A673 (cell line): ENCODE measurements at regions not wholly inside any gene's neighbourhood (a gene's known extent, or its start where the extent isn't known, plus 50 kb on each side); places are given as distances from the start of the nearest gene placed in this dataset.
A peak's percentile ranks its signal among the peaks of the same experiment; 100 is the strongest.
"Not testable (repeated sequence)": the region's sequence is repeated elsewhere in the genome, so short reads cannot be mapped to it uniquely, and the experiment has no call there.

Experiments used
- BruUV-seq: library from RNA; stranded (reverse); fragments of 400-500 nt; replicated peaks from 2 replicates; lab custom pipeline; 2021; lab: Mats Ljungman, UMichigan
- CTCF ChIA-PET: fragments of 300-600 bp; sonication (Branson Sonifier 250); formaldehyde crosslinking; loops from one replicate; lab custom pipeline; 2022; ENCODE audit warnings: antibody characterized with exemption; lab: Charles Lee
- POLR2A ChIA-PET: fragments of 300-600 bp; sonication (Branson Sonifier 250); formaldehyde crosslinking; loops from one replicate; lab custom pipeline; 2022; ENCODE audit warnings: antibody characterized with exemption; ENCODE audit not compliant: low non-redundant PET; lab: Charles Lee
- DNase-seq: peaks from one replicate; pipeline ENCODE4 v3.0.0-alpha.2; 2015; ENCODE audit warnings: low spot score
- H3K27ac ChIP-seq: fragments of 200-600 bp; sonication (generic); 2 replicates; pipeline ENCODE4 v1.5.1; 2016; ENCODE audit warnings: mixed run types, low read depth, mild to moderate bottlenecking, mixed read lengths, antibody characterized with exemption, low read length; ENCODE audit not compliant: poor library complexity, severe bottlenecking
- H3K27me3 ChIP-seq: fragments of 200-600 bp; sonication (generic); replicated peaks from 2 replicates; pipeline ENCODE4 v1.6.1; 2017; ENCODE audit warnings: mixed run types, low read depth, mild to moderate bottlenecking, mixed read lengths, antibody characterized with exemption, low read length; ENCODE audit not compliant: insufficient read depth, poor library complexity
- H3K36me3 ChIP-seq: fragments of 200-600 bp; sonication (generic); 2 replicates; pipeline ENCODE4 v1.6.1; 2016; ENCODE audit warnings: mixed run types, mild to moderate bottlenecking, mixed read lengths, antibody characterized with exemption, low read length; ENCODE audit not compliant: insufficient read depth, poor library complexity, severe bottlenecking
- H3K4me1 ChIP-seq: fragments of 200-600 bp; sonication (generic); 2 replicates; pipeline ENCODE4 v1.6.1; 2017; ENCODE audit warnings: mixed run types, mild to moderate bottlenecking, mixed read lengths, antibody characterized with exemption, low read length; ENCODE audit not compliant: insufficient read depth, poor library complexity, severe bottlenecking
- H3K4me3 ChIP-seq: fragments of 200-600 bp; sonication (generic); 2 replicates; pipeline ENCODE4 v1.5.1; 2016; ENCODE audit warnings: low read depth, mixed run types, mild to moderate bottlenecking, mixed read lengths, low read length; ENCODE audit not compliant: poor library complexity, severe bottlenecking
- H3K9me3 ChIP-seq: fragments of 200-600 bp; sonication (generic); 2 replicates; pipeline ENCODE4 v1.6.1; 2016; ENCODE audit warnings: mixed run types, low read depth, mild to moderate bottlenecking, mixed read lengths, antibody characterized with exemption, low read length; ENCODE audit not compliant: poor library complexity, severe bottlenecking
- CTCF ChIP-seq: fragments of 300-800, 200-600 bp; sonication (generic); conservative IDR thresholded peaks from 2 replicates; pipeline ENCODE4 v1.5.1; 2017; ENCODE audit warnings: low read depth, mild to moderate bottlenecking, antibody characterized with exemption, low read length, moderate library complexity, mixed read lengths
- EZH2 ChIP-seq: fragments of 200-600 bp; sonication (generic); IDR thresholded peaks from 2 replicates; pipeline ENCODE4 v1.6.1; 2017; ENCODE audit warnings: borderline replicate concordance, low read depth, mild to moderate bottlenecking, mixed read lengths, antibody characterized with exemption, low read length; ENCODE audit not compliant: poor library complexity, severe bottlenecking
- intact Hi-C: fragments of 100-400 bp; cut with micrococcal nuclease; formaldehyde crosslinking; loops from one replicate; pipeline ENCODE4 v1.10.0; 2022; ENCODE audit not compliant: unreplicated experiment

- ChIA-PET POLR2A (no interaction called here), CTCF (no interaction called here)
- Histone ChIP-seq H3K4me1 (peaks cover 63% of the 10 kb centered on the region), H3K36me3 (no peaks in the 10 kb centered on the region), H3K4me3 (no peak overlapping the region), H3K9me3 (no peaks in the 10 kb centered on the region), H3K27ac (no peak overlapping the region), H3K27me3 (no peaks in the 10 kb centered on the region)
- TF ChIP-seq EZH2 (no peak), CTCF (no peak)
- DNase-seq, result no peak
- BruUV-seq, result no TSS peak
- intact Hi-C loops, result no loop called here
Measured at GRCh38 chr3:78343221-78343620, 1303.3 kb downstream of the ROBO2 start.

GRCh38 chr3:78344267-78344666 lies 1304.4 kb downstream of the ROBO2 start:
- H3K36me3 ChIP-seq, H3K27me3 ChIP-seq, intact Hi-C loops, H3K4me3 ChIP-seq, H3K27ac ChIP-seq, CTCF ChIA-PET, H3K9me3 ChIP-seq, BruUV-seq, DNase-seq: not testable (repeated sequence)
- H3K4me1 ChIP-seq, result peaks cover 63% of the 10 kb centered on the region
- POLR2A ChIA-PET, result interaction anchor here (0.6 kb wide), 1 partner anchor 683 kb away, joined by 3 read pairs; no protein-coding TSS in a partner anchor

- intact Hi-C loops, result loop anchor here (5.0 kb wide), 1 partner anchor 217 kb away; no protein-coding TSS in a partner anchor
- ChIA-PET POLR2A (no interaction called here), CTCF (no interaction called here)
- peaks cover 63% of the 10 kb centered on the region for H3K4me1 ChIP-seq
- no peak overlapping the region for H3K4me3 ChIP-seq
- TF ChIP-seq EZH2 (no peak), CTCF (no peak)
- H3K27me3 ChIP-seq, result no peaks in the 10 kb centered on the region
- no peaks in the 10 kb centered on the region for H3K36me3 ChIP-seq
- no peak overlapping the region for H3K27ac ChIP-seq
- no peak for DNase-seq
- H3K9me3 ChIP-seq, result no peaks in the 10 kb centered on the region
- no TSS peak for BruUV-seq
Measured at GRCh38 chr3:78344918-78345317, 1305.0 kb downstream of the ROBO2 start.

GRCh38 chr3:78347176-78347575 lies 1307.3 kb downstream of the ROBO2 start:
- no peaks in the 10 kb centered on the region for H3K27me3 ChIP-seq
- peak overlapping the region; percentile 71 for H3K27ac ChIP-seq
- H3K4me3 ChIP-seq, result peak overlapping the region; percentile 3
- ChIA-PET CTCF (no interaction called here), POLR2A (no interaction called here)
- peak; percentile 70 for DNase-seq
- peaks cover 80% of the 10 kb centered on the region for H3K4me1 ChIP-seq
- no peak for TF ChIP-seq CTCF
- no peak for TF ChIP-seq EZH2
- no peaks in the 10 kb centered on the region for H3K9me3 ChIP-seq
- H3K36me3 ChIP-seq, result no peaks in the 10 kb centered on the region
- no TSS peak for BruUV-seq
- intact Hi-C loops, result loop anchor here (5.0 kb wide), 1 partner anchor 215 kb away; no protein-coding TSS in a partner anchor
